ENCODE measurements at regions not wholly inside any gene's neighbourhood (a gene's known extent, or its start where the extent isn't known, plus 50 kb on each side); places are given as distances from the start of the nearest gene placed in this dataset.

DNA sequence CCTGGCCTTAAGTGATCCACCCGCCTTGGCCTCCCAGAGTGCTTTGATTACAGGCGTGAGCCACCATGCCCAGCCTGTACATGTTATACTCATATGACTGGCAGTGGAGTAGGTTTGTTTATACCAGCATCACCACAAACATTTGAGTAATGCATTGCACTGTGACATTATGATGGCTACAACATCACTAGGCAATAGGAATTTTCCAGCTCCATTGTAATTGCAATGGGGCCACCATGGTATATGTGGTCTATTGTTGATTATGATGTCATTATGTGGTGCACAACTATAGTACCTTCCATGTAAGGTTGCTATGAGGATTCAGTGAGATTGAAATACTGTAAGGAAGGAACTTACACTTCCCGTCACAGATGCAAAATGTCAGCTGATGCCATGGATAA lies 168.9 kb downstream of the COPRS start:
- peaks cover 3% of the 10 kb centered on the region for H3K27me3 Mint-ChIP-seq (ENCODE audit: low read depth)
- no peak overlapping the region for H3K27ac Mint-ChIP-seq
- H3K36me3 Mint-ChIP-seq: no peaks in the 10 kb centered on the region
- H3K4me1 Mint-ChIP-seq: peaks cover 13% of the 10 kb centered on the region
- H3K4me3 Mint-ChIP-seq: no peak overlapping the region
- TF ChIP-seq, protein P1, sequence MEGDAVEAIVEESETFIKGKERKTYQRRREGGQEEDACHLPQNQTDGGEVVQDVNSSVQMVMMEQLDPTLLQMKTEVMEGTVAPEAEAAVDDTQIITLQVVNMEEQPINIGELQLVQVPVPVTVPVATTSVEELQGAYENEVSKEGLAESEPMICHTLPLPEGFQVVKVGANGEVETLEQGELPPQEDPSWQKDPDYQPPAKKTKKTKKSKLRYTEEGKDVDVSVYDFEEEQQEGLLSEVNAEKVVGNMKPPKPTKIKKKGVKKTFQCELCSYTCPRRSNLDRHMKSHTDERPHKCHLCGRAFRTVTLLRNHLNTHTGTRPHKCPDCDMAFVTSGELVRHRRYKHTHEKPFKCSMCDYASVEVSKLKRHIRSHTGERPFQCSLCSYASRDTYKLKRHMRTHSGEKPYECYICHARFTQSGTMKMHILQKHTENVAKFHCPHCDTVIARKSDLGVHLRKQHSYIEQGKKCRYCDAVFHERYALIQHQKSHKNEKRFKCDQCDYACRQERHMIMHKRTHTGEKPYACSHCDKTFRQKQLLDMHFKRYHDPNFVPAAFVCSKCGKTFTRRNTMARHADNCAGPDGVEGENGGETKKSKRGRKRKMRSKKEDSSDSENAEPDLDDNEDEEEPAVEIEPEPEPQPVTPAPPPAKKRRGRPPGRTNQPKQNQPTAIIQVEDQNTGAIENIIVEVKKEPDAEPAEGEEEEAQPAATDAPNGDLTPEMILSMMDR (IDR thresholded peaks at IDR 0.05; ENCODE audit: unreplicated experiment): no peak
- DNase-seq (ENCODE audit: low spot score in 2 of 2, unreplicated experiment in 2 of 2): no peak
- no peaks in the 10 kb centered on the region for H3K9me3 Mint-ChIP-seq

DNA sequence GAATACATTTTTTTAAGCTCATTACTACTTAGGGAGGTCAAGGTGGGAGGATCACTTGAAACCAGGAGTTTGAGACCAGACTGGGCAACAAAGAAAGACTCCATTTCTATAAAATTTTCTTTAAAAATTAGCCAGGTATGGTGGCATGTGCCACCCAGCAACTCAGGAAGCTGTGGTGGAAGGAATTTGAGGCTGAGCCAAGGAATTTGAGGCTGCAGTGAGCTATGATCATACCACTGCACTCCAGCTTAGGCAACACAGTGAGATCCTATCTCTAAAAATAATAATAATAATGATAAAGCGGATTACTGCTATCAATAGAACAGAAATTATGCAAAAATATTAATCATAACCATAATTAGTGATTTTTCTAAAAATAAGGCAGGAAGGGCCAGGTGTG lies 170.3 kb downstream of the COPRS start:
- Mint-ChIP-seq H3K27me3 (ENCODE audit: low read depth) (peaks cover 8% of the 10 kb centered on the region), H3K4me3 (no peak overlapping the region), H3K27ac (no peak overlapping the region), H3K4me1 (peaks cover 7% of the 10 kb centered on the region), H3K9me3 (no peaks in the 10 kb centered on the region), H3K36me3 (no peaks in the 10 kb centered on the region)
- TF ChIP-seq, protein P1 (IDR thresholded peaks at IDR 0.05; ENCODE audit: unreplicated experiment): no peak
- no peak for DNase-seq (ENCODE audit: low spot score in 2 of 2, unreplicated experiment in 2 of 2)

DNA sequence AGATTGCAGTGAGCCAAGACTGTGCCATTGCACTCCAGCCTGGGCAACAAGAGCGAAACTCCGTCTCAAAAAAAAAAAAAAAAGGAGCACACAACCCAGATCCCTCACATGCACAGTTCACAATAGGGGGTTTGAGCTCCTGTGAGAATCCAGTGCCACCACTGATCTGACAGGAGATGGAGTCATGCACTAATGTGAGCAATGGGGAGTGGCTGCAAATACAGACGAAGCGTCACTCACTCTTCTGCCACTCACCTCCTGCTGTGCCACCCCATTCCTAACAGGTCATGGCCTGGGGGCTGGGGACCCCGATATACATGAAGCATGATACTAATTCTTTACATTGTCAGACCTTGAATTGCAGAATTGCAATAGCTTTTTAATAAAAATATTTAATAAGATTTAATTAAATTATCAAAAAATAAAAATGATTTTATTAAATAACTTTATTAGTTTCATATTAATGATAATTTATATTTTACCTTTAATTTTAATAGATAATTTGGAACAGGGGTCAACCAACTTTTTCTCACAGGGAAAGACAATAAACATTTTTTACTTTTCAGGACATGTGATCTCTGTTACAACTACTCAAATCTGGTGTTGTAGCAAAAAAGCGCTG lies 171.4 kb downstream of the COPRS start:
- DNase-seq (ENCODE audit: low spot score in 2 of 2, unreplicated experiment in 2 of 2): no peak
- H3K36me3 Mint-ChIP-seq: no peaks in the 10 kb centered on the region

DNA sequence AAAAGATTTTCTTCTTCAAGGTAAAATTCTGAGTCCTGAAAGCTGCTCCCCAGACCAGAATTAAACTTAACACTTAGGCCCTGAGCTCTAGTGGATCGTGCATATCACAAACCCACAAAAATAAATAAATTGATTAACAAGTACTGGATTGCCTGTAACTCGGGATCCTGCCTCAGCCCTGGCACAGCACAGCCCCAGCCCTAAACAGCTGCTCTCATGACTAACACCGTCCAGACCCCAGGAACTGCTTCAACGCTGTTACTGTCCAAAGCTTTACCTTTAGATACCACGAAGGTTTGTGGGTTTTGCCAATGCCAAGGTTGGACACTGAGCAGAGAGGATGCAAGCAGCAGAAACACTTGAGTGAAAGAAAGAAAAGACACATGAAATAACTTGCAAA lies 172.5 kb downstream of the COPRS start:
- no peaks in the 10 kb centered on the region for H3K36me3 Mint-ChIP-seq
- peaks cover 11% of the 10 kb centered on the region for H3K27me3 Mint-ChIP-seq (ENCODE audit: low read depth)
- H3K4me1 Mint-ChIP-seq: no peaks in the 10 kb centered on the region
- H3K27ac Mint-ChIP-seq: no peak overlapping the region
- DNase-seq (ENCODE audit: low spot score in 2 of 2, unreplicated experiment in 2 of 2): no peak
- TF ChIP-seq, protein P1 (IDR thresholded peaks at IDR 0.05; ENCODE audit: unreplicated experiment): no peak
- no peaks in the 10 kb centered on the region for H3K9me3 Mint-ChIP-seq
- no peak overlapping the region for H3K4me3 Mint-ChIP-seq

More for the DNA sequence above, 171.4 kb downstream of the COPRS start:
- Mint-ChIP-seq H3K27me3 (ENCODE audit: low read depth) (peaks cover 11% of the 10 kb centered on the region), H3K4me1 (peaks cover 6% of the 10 kb centered on the region), H3K4me3 (no peak overlapping the region), H3K27ac (no peak overlapping the region), H3K9me3 (no peaks in the 10 kb centered on the region)
- TF ChIP-seq, protein P1 (IDR thresholded peaks at IDR 0.05; ENCODE audit: unreplicated experiment): no peak

DNA sequence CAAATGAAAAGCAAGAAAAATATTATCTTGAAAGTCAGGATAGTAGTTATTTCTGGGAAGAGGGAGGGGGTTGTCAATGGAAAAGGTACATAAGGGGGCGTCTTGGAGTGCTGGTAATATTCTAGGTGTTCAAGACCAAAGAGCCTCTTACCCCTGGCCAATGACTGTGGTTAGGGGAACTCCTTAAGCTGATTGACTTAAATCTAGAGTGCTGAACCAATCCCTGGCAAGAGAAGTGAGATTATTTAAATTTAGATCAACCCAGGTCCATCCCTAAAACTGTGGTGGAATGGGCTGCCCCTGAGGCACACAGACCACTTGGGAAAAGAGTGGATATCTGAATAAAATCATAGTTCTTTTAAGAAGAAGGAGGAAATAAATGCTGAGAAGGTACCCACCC lies 174.1 kb downstream of the COPRS start:
- no peaks in the 10 kb centered on the region for H3K4me1 Mint-ChIP-seq
- H3K27ac Mint-ChIP-seq: no peak overlapping the region
- no peak overlapping the region for H3K4me3 Mint-ChIP-seq
- H3K27me3 Mint-ChIP-seq (ENCODE audit: low read depth): peaks cover 11% of the 10 kb centered on the region
- no peaks in the 10 kb centered on the region for H3K36me3 Mint-ChIP-seq
- TF ChIP-seq, protein P1 (IDR thresholded peaks at IDR 0.05; ENCODE audit: unreplicated experiment): no peak
- H3K9me3 Mint-ChIP-seq: no peaks in the 10 kb centered on the region
- no peak for DNase-seq (ENCODE audit: low spot score in 2 of 2, unreplicated experiment in 2 of 2)

DNA sequence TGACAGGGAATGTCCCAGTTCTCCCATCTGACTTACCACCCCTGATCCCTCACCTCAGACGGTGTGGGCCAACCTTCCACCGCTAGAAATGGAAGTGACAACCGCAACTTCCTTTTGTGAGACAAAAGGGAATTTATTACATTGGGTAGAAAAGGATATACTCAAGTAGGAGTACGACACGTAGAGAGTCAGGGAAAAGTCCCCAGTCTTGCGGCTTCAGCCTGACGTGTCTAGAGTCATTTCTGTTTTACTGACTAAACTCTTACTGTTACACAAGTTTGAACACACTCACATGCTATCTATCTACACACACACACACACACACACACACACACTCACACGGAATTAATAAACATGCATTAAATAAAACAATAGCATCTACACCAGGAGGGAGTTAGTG lies 178.9 kb downstream of the COPRS start:
- Mint-ChIP-seq H3K27ac (no peak overlapping the region), H3K4me1 (no peaks in the 10 kb centered on the region), H3K27me3 (ENCODE audit: low read depth) (peaks cover 8% of the 10 kb centered on the region), H3K4me3 (no peak overlapping the region), H3K36me3 (no peaks in the 10 kb centered on the region), H3K9me3 (no peaks in the 10 kb centered on the region)
- DNase-seq (ENCODE audit: low spot score in 2 of 2, unreplicated experiment in 2 of 2): no peak
- TF ChIP-seq, protein P1 (IDR thresholded peaks at IDR 0.05; ENCODE audit: unreplicated experiment): no peak
